Mesendoderm (in vitro differentiated cells): ENCODE measurements at regions not wholly inside any gene's neighbourhood (a gene's known extent, or its start where the extent isn't known, plus 50 kb on each side); places are given as distances from the start of the nearest gene placed in this dataset. TPM values are rescaled to one million over a fixed set of nuclear protein-coding genes. Genes with fewer than 3 reads are reported as not detected.

Experiments used
- DNase-seq: peaks from one replicate; pipeline ENCODE4 v3.0.0; 2013
- H2AK5ac ChIP-seq: 2 replicates; pipeline ENCODE4 v1.6.1; 2013; ENCODE audit warnings: low read length, inconsistent platforms
- H2BK120ac ChIP-seq: 2 replicates; pipeline ENCODE4 v1.6.1; 2013; ENCODE audit warnings: low read depth, mild to moderate bottlenecking, low read length, moderate library complexity, mixed read lengths
- H2BK15ac ChIP-seq: replicated peaks from 2 replicates; pipeline ENCODE4 v1.6.1; 2013; ENCODE audit warnings: low read depth, mild to moderate bottlenecking, moderate library complexity
- H2BK5ac ChIP-seq: 2 replicates; pipeline ENCODE4 v1.6.1; 2013; ENCODE audit warnings: low read length, inconsistent platforms
- H3K18ac ChIP-seq: 2 replicates; pipeline ENCODE4 v1.6.1; 2013; ENCODE audit warnings: mild to moderate bottlenecking, low read length, mixed read lengths
- H3K23ac ChIP-seq: one replicate; pipeline ENCODE4 v1.6.1; 2013; ENCODE audit warnings: low read length
- H3K27ac ChIP-seq: 2 replicates; pipeline ENCODE4 v1.5.1; 2013; ENCODE audit warnings: low read depth, mild to moderate bottlenecking, inconsistent platforms, low read length, moderate library complexity
- H3K27me3 ChIP-seq: 2 replicates; pipeline ENCODE4 v1.6.1; 2013; ENCODE audit warnings: low read length, control low read depth, mild to moderate bottlenecking, inconsistent platforms; ENCODE audit not compliant: insufficient read depth, poor library complexity
- H3K36me3 ChIP-seq: 2 replicates; pipeline ENCODE4 v1.6.1; 2013; ENCODE audit warnings: low read length, inconsistent platforms; ENCODE audit not compliant: control insufficient read depth, insufficient read depth
- H3K4ac ChIP-seq: one replicate; pipeline ENCODE4 v1.6.1; 2013; ENCODE audit warnings: low read depth, mild to moderate bottlenecking, low read length, moderate library complexity
- H3K4me1 ChIP-seq: 2 replicates; pipeline ENCODE4 v1.6.1; 2013; ENCODE audit warnings: low read depth, low read length, inconsistent platforms; ENCODE audit not compliant: control insufficient read depth
- H3K4me2 ChIP-seq: 2 replicates; pipeline ENCODE4 v1.6.1; 2013; ENCODE audit warnings: low read length
- H3K4me3 ChIP-seq: 2 replicates; pipeline ENCODE4 v1.5.1; 2013; ENCODE audit warnings: mild to moderate bottlenecking, low read length
- H3K56ac ChIP-seq: one replicate; pipeline ENCODE4 v1.6.1; 2013; ENCODE audit warnings: low read length
- H3K79me1 ChIP-seq: 2 replicates; pipeline ENCODE4 v1.6.1; 2013; ENCODE audit warnings: low read length, inconsistent platforms
- H3K79me2 ChIP-seq: 2 replicates; pipeline ENCODE4 v1.6.1; 2013; ENCODE audit warnings: mild to moderate bottlenecking, low read length; ENCODE audit not compliant: control insufficient read depth, insufficient read depth
- H3K9ac ChIP-seq: 2 replicates; pipeline ENCODE4 v1.6.1; 2013; ENCODE audit warnings: low read length, inconsistent platforms
- H4K5ac ChIP-seq: one replicate; pipeline ENCODE4 v1.6.1; 2013; ENCODE audit warnings: low read length
- H4K8ac ChIP-seq: one replicate; pipeline ENCODE4 v1.6.1; 2013; ENCODE audit warnings: low read depth, mild to moderate bottlenecking, control low read depth, low read length, moderate library complexity
- WGBS: extraction: QIAGEN DNeasy Blood & Tissue Kit; methylation state at CpG from one replicate; pipeline ENCODE4 v1.1.7; 2013; ENCODE audit warnings: low lambda C conversion rate, missing lambda C conversion rate; ENCODE audit not compliant: insufficient coverage; ENCODE audit errors: extremely low coverage; 5-methylcytosine and 5-hydroxymethylcytosine counted together
- small RNA-seq: library from polyadenylated mRNA; stranded (forward); fragments of <200 nt; extraction: miRNeasy Mini kit (QIAGEN cat#:217004); gene quantifications from one replicate; pipeline ENCODE3, GENCODE V24; 2013; ENCODE audit not compliant: insufficient read depth

DNA sequence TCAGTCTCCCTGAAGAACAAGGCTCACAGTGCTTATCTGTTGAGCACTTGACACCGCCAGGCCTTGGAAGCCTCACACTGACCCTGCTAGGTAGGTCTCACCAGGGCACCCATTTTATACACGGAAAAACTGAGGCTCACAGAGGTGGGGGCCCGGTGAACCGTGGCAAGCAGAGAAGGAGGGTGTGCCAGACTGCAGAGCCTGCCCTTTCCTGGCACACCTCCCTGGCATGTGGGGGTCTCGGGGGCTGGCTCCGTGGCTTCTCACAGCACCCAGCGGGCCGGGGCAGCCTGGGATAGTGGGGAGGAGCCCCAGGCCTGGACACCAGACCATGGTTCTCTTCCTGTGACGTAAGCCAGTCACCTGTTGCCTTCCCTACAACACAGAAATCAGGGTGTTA lies 53.7 kb upstream of the IER5L start:
- Histone ChIP-seq H3K36me3 (no peaks in the 10 kb centered on the region), H2BK15ac (no peak overlapping the region), H3K18ac (no peak overlapping the region), H2BK5ac (no peak overlapping the region), H3K4me3 (no peak overlapping the region), H3K56ac (no peak overlapping the region), H3K9ac (no peak overlapping the region), H4K8ac (no peak overlapping the region), H2AK5ac (no peak overlapping the region), H4K5ac (no peak overlapping the region), H3K4ac (no peak overlapping the region), H3K23ac (no peak overlapping the region), H3K79me1 (no peaks in the 10 kb centered on the region), H3K4me1 (no peaks in the 10 kb centered on the region), H3K79me2 (no peaks in the 10 kb centered on the region), H3K27ac (no peak overlapping the region), H3K27me3 (no peaks in the 10 kb centered on the region), H3K4me2 (no peak overlapping the region), H2BK120ac (no peak overlapping the region)
- no CpG with 5 or more reads among the region's 9 CpGs for WGBS
- no peak for DNase-seq

DNA sequence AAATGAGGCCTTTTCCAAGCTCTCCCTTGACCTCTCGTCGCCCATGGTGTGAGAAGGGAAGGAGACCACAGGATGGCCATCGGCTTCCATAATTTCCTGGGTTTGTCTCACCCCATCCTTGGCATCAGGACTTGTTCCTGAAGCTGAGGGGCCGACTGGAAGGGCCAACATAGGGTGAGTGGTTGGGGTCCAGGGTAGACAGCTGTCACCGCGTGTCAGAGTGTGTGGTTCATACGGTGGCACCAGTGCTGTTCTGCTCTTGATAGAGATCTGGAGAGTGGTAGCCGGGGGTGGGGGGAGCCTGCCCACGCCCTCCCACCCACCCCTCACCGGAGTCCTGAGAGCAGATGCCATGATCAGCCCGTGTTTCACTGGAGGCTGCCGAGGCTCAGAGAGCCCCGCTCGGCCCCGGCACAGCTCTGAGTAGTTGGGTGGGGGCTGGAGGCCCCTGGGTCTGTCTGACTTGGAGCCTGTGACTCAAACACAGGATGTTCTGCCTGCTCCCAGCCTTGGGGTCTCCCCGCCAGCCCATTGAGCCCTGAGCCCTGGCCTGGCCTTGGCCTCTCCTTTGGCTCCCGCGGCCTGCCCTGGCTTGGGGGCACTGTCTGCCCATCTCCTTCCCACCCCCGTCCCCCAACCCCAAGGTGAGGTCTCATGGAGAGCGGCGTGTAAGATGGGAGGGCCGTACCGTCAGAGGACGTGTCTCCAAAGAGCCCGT lies 53.1 kb upstream of the IER5L start:
- Histone ChIP-seq H3K79me2 (no peaks in the 10 kb centered on the region), H2AK5ac (no peak overlapping the region), H3K23ac (no peak overlapping the region), H3K56ac (no peak overlapping the region), H3K4me2 (no peak overlapping the region), H3K9ac (no peak overlapping the region), H3K4ac (no peak overlapping the region), H3K36me3 (no peaks in the 10 kb centered on the region), H2BK120ac (no peak overlapping the region), H2BK5ac (no peak overlapping the region), H4K5ac (no peak overlapping the region), H2BK15ac (no peak overlapping the region), H3K27me3 (no peaks in the 10 kb centered on the region), H3K79me1 (no peaks in the 10 kb centered on the region), H3K4me3 (no peak overlapping the region), H3K27ac (no peak overlapping the region), H3K18ac (no peak overlapping the region), H3K4me1 (peaks cover under 1% of the 10 kb centered on the region), H4K8ac (no peak overlapping the region)
- no CpG with 5 or more reads among the region's 25 CpGs for WGBS
- DNase-seq, result no peak

DNA sequence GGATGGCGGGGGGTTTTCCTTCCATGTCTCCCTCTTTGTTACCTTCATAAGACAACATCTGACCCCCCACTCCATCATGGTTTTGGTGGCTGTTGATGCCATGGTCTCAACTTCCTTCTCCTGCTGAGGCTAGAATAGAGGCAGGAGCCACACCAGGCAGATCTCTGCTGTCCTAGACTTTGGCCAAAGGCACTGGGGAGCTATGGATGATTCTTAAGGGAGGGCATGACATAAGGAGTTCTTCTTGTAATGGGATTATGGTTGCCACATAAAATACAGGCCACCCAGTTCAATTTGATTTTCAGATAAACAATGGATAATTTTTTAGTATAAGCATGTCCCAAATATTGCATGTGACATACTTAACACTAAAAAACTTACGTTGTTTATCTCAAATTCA lies 52.2 kb upstream of the IER5L start:
- H4K8ac ChIP-seq, result no peak overlapping the region
- peak overlapping the region; percentile 3 for H3K56ac ChIP-seq
- no peak overlapping the region for H3K27ac ChIP-seq
- H3K9ac ChIP-seq, result no peak overlapping the region
- no peak overlapping the region for H3K4ac ChIP-seq
- no peak overlapping the region for H2BK5ac ChIP-seq
- no peak overlapping the region for H3K4me3 ChIP-seq
- H3K4me1 ChIP-seq, result peaks cover 3% of the 10 kb centered on the region
- no peaks in the 10 kb centered on the region for H3K79me2 ChIP-seq
- no CpG with 5 or more reads among the region's 2 CpGs for WGBS
- H3K23ac ChIP-seq, result no peak overlapping the region
- H2BK120ac ChIP-seq, result no peak overlapping the region
- DNase-seq, result no peak
- no peak overlapping the region for H2AK5ac ChIP-seq
- H3K4me2 ChIP-seq, result no peak overlapping the region
- no peaks in the 10 kb centered on the region for H3K79me1 ChIP-seq
- H4K5ac ChIP-seq, result no peak overlapping the region
- no peak overlapping the region for H3K18ac ChIP-seq
- no peak overlapping the region for H2BK15ac ChIP-seq
- H3K27me3 ChIP-seq, result no peaks in the 10 kb centered on the region
- H3K36me3 ChIP-seq, result no peaks in the 10 kb centered on the region

Small RNA genes lying in the stretch of these regions (small RNA-seq; reads per million reads assigned to genes)
- not detected for gene AL353803.5
- not detected for gene RN7SL159P
